ENCODE measurements at regions not wholly inside any gene's neighbourhood (a gene's known extent, or its start where the extent isn't known, plus 50 kb on each side); places are given as distances from the start of the nearest gene placed in this dataset.

- no peak for FAIRE-seq
Measured at GRCh38 chr9:84592918-84593317, 76.6 kb upstream of the NTRK2 start.

DNA sequence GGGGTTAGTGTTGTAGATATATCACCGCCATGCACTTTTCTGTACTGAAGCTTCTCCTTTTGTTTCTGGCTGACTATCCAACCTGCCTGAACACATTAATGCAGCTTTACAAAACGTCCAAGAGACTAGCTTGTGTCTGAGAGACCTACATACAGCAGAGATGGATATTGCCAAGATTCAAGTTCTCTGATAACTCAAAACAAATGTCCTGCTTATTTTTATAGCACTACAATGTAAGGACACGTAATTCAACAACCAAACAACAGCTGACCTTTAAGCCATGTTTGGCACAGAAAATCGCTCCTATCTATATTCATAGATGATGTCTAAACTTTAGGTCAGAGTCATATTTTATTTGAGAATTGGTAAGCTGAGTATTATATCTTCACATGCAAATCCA lies 76.2 kb upstream of the NTRK2 start:
- no peak for FAIRE-seq

DNA sequence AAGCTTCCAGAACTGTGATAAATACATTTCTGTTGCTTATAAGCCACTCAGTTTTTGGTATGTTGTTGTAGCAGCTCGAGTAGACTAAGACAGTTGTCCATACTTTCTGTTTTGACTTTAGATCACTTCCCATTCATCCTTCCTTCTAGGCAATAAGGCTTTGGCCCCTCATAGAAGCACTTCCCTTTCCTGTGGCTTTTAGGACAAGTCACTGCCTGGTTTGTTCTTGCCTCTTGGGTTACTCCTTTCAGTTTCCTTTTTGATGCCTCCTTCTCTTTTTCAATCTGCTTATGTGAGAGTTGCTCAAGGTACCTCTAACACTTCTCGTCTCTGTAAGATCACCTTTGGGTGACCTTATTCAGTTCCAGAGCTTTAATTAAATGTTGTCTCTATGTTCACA lies 72.4 kb upstream of the NTRK2 start:
- FAIRE-seq: no peak

GRCh38 chr9:84598921-84599636 lies 70.5 kb upstream of the NTRK2 start:
- no peak for FAIRE-seq

DNA sequence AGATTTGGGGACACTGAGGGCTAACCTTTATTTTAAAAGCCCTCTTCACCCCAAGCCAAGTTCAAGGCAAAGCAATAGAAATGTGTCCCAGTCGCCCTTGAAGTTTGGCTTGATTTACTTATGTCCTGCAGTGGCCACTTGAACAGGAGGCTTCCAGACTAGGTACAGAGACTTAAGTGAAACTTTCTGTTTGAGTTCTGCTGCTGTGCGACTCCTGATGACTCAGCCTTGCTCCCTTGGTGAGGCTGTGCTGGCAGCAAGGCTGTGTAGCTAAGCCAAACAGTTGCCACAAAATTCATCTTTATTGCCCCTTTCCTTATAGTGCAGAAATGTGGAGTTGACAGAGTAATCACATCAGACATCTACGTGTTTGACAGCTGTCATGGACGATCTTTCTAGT lies 68.8 kb upstream of the NTRK2 start:
- FAIRE-seq: no peak

DNA sequence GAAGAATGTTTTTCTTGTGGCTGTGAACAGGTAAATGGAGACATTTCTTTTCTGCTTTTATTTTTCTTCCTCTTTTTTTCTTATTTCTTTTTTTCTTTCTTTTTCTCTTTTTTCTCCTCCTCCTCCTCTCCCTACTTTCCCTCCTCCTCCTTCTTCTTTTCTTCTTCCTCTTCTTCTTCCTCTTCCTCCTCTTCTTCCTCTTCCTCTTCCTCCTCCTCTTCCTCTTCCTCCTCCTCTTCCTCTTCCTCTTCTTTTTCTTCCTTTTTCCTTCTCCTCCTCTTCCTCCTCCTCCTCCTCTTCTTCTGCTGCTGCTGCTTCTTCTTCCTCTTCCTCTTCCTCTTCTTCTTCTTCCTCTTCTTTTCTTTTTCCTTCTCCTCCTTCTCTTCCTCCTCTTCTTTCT lies 65.3 kb upstream of the NTRK2 start:
- FAIRE-seq: no peak

- no peak for FAIRE-seq
Measured at GRCh38 chr9:84609779-84610178, 59.8 kb upstream of the NTRK2 start.

- FAIRE-seq: no peak
Measured at GRCh38 chr9:84613431-84613830, 56.1 kb upstream of the NTRK2 start.

DNA sequence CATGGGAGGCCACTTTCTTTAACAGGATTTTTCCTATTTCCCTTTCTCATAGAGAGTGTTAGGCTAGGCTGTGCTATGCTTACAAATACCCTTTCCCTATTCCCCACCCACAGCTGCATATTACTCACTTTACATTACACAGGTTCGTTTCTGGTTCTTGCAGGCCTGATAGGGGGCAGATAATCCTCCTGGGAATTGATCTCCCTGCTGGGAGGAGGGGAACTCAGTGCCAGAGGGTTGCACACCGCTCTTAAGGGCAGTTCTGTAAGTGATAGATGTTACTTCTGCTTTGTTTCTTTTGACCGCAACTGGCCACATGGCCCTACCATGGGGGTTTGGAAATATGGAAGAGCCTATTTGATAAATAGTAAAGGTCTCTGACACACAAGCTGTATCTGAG lies 54.0 kb upstream of the NTRK2 start:
- FAIRE-seq: no peak

DNA sequence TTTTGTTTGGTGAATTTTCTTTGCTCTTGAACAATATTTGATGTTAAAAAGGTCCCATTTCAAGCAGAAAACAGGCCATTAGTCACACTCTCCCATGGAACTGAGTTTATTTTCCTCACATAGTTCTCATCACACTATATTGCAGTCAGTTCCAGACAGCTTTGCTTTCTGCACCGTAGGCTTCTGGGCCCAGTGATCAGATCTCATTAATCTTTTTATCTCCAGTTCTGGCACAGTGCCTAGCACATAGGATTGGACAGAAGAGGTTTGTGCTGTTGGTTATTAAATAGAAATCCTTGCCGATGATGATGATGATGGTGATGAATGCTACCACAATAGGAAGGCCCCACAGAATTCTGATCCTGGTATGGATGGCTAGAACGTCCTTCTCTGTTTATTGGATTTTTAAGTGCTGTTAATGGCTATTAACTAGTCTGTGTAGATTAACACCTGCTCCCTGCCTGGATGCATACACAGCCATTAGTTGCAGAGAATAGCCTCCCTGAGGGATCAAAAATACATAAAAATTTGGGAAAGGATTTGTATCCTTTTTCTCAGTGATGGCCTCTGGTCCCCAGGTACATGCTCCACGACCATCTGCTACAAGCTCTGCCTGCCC lies 52.0 kb upstream of the NTRK2 start:
- no peak for FAIRE-seq

Measured in G401.6 (cell line).